Activated gamma-delta T cell treated with anti-CD3 and anti-CD28 coated beads, Interleukin-2, amount 50 U/mL, for 16 hours (primary cell): ENCODE measurements at regions not wholly inside any gene's neighbourhood (a gene's known extent, or its start where the extent isn't known, plus 50 kb on each side); places are given as distances from the start of the nearest gene placed in this dataset.
"Not testable (repeated sequence)": the region's sequence is repeated elsewhere in the genome, so short reads cannot be mapped to it uniquely, and the experiment has no call there.

Source experiments
- DNase-seq: peaks from one replicate; pipeline ENCODE4 v3.0.0-alpha.2; 2020; ENCODE audit warnings: low read depth

DNA sequence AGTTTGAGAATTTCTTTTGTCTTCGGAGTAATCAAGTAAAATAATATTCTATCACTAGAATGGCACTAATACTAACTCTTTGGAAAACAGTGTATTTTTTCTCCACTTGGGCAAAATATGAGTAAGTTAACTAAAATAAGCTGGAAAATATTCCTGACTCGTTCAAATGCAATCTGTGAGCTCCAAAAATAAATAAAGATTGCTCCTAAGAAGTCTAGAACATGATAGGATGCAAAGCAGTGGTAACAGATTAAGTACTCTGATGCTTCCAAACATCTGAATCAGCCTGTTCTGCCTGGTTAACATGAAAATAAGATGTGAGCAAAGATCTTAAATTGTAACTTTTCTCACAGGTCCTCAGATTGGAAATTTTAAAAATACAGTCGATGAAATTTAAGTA lies 285.1 kb upstream of the ID4 start:
- DNase-seq: no peak

DNA sequence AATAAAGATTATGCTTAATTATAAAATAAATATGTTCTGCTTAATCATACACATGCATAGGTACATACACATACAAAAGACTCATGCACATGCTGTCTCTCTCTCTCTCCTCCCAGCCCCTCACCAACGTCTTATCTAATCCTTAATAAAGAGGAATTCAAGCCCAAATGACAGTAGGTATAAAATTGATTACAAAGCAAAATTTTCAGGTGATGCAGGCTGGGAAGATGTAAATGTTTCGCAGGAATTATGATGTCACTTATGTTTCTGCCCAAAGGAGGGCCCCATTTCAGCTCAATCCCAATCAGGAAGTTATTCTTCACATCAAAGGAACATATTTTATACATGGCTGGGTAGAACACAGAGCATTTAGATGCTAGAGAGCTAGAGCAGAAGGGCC lies 284.6 kb upstream of the ID4 start:
- no peak for DNase-seq

DNA sequence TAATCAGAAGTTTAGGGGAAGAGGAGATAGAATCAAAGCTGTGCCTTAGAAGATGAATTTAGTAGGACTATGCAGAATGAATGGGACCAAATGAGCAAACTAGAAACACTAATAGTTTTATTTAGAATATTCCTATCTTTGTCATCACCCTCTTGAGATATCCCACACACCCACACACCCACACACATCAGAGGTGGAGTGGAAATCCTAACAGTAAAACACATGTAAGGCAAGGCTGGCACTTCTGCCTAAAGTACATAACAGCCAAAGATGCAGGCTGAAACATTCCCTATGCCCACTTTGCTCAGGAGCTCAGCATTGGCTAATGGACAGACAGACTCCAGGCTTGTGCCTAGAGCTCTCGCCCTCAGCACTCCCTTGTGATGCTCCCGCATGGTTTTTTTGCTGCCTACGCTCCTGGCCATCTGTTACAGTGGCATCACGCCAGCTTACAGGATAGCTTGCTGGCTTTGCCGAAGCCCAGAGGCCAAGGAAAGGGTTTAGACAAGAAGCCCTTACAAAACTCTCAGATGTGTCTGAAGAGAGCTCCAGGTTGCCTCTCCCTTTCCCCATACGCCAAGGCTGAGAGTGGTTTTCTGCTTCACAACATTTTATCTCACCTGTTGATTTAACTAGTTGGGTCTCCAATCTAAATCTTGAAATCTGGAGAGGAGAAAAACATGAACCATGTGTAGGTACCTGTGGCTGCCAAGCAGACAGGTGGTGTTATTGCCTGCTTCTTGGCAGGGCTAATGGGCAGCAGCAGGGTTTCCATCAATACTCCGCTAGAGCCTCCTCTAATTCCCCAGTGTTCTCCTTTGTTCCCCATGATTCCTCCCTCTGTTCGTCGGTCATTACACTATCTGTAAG lies 282.6 kb upstream of the ID4 start:
- DNase-seq: no peak

DNA sequence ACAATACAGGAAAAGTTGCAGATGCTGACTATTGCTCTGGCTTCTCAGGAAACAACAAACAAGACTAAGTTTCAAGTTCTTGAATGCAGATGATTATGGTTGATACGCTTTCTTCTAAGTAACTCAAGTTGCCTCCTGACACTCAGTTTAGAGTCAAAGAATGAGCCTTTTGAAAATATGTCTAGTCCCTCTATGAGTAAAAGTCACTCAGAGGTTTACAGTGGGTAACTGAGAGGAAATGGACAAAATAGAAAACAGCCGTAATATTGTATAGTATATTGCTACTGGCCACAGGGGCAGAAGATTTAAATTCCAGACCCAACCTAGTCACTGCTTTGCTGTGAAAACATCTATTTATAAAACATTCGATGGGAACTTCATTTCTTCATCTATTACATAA lies 280.0 kb upstream of the ID4 start:
- DNase-seq: no peak

DNA sequence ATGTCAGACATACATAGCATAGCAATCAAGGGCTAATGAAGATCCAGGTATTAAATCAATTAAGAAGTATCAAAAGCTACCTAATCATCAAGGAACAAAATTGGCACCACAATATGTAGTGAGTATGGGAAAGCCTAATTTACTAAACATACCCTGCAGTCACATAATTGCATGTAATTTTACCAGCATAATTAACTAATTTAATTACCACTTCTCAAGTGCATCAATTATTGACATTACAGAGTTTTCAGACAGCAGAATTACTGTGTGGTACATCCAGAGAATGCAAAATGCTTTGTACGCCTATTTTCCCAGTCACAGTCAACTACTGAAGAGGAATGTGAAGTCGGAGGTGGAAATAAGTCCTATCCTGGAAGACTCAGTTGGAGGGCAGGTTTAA lies 279.0 kb upstream of the ID4 start:
- DNase-seq: no peak

DNA sequence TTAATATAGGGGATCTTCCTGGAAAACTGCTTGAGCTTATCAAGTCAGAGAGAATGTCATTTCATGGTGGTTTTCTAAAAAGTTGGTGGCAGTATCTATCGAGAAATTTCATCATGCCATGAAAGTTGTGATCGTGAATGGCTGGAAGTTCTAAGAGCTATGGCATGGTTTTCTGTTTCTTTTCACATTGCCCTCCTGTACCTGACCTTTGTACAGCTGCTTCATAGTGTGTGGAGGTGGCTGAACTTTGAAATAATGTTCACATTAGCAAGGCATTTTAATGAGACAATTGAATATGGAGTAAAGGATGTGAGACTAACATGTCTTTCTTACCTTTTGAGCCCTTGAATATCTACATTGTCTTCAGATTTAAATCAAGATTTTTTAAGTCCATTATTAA lies 278.2 kb upstream of the ID4 start:
- no peak for DNase-seq

DNA sequence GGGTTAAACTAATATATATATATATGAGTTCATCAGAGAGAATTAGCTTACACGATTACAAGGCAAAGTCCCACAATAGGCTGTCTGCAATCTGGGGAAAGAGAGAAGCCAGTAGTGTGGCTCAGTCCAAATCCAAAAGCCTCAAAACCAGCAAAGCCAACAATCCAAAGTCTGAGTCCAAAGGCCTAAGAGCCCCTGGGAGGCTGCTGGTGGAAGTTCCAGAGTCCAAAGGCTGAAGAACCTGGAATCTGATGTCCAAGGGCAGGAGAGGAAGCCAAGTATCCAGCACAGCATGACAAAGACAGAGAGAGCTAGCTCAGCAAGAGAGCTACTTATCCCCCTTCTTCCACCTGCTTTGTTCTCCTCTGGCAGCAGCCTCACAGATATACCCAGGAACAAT lies 274.7 kb upstream of the ID4 start:
- DNase-seq: no peak

DNA sequence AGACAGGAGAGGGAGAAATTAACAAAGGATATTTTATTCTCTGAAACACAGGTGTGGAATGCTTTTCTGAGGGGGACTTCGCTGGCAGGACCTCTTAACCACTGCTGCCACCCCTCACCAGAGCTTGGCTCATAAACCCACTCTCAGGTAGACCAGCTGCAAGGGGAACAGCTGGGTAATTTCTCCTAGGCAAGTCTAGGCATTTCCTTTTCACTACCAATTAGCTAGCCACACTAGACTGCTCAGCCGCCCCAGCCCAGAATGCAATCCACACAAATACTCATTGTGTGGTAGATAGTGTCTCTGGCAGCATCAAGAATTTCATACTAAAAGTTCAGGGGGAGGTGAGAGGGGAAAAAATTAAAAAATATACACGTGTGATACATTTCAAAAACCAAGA lies 267.6 kb upstream of the ID4 start:
- no peak for DNase-seq

DNA sequence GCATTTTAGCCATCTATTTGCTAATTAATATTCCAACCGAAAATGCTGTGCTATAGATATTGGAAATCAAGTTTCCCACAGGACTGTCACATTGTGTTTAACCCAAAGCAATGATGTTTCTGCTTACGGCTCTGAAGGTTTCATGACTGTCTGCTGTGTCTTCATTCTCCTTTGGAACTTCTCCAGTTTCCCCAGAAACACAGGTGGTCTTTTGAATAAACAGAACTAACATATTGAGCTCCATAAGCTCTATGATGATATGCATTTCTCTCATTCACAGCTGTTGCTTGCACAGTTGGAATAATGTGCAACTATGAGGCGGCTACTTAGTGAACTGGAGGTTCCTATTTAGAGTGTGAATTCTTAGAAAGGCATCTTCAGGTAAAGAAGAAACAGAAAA lies 266.0 kb upstream of the ID4 start:
- no peak for DNase-seq

DNA sequence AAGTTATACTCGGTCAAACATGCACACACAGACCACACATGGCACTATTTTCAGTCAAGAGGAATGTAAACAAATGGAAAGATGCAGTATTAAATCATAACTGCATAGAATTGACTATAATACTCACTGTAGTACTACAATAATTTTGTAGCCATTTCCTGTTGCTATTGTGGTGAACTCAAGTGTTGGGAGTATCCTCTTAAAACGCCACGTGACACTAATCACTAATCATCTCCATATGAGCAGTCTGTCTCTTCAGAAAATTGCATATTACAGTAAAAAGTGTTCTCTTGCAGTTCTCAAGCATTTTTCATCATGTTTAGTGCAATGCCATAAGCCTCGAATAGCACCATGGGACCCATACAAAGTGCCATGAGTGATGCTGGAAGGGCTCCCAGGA lies 258.7 kb upstream of the ID4 start:
- no peak for DNase-seq

DNA sequence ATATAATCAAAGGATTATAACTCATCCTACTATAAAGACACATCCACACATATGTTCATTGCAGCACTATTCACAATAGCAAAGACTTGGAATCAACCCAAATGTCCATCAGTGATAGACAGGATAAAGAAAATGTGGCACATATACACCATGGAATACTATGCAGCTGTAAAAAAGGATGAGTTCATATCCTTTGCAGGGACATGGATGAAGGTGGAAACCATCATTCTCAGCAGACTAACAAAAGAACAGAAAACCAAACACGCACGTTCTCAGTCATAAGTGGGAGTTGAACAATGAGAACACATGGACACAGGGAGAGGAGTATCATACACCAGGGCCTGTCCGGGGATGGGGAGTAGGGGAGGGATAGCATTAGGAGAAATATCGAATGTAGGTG lies 253.0 kb upstream of the ID4 start:
- DNase-seq: not testable (repeated sequence)

DNA sequence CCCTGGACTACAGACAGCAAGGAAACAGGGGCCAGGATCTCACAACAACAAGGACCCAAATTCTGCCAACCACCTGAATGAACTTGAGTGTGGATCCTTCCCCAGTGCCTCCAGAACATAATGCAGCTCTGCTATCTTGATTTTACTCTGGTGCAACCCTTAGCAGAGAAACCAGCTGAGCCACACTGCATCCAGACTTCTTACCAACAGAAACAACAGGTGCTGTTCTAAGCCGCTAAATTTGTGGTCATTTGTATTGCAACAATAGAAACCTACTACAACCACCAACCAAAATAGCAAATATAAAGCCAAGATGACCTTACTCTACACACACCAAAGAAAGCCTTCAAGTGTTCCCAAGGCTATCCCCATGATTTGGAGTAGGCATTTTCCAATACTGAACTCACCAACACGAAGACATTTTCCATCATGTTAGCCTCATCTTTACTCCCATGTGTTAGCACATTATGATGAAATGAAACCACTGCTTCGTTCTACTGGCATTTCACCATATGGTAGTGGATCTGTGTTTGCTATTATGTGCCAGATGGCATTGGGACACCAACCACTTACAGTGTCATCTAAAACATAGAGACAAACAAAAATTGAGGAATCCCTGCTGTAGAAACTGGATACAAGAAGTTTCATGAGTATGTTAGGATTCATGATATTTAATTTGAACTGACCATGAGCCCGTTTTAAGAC lies 249.8 kb upstream of the ID4 start:
- no peak for DNase-seq

DNA sequence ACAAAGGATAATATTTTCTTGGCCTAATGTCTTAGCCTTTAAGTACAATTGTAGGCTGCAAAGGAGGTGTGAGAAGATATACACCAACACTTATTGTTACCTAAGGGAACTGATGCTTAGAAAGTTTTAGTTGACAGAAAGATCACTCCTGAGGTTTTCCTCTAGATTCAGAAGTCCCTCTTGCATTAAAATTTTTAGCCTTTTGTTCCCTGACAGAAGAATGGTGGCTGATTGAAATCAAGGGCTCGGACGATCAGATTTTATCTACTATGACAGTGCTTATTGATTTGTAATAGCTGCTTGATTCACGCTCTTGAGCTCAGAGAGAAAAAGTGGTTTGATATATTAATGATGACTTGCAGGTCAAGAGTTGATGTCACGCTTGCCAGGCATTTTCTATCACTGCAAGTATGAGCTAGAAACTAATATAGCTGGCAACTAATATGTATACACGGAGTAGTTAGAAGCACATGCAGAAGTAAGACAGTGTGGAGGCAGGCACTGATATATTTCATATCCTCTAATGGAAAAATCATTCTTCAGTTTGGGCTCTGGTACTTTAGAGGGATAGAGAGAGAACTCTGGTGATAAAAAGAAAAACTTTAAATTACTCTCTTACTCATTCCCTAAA lies 246.6 kb upstream of the ID4 start:
- DNase-seq: no peak

DNA sequence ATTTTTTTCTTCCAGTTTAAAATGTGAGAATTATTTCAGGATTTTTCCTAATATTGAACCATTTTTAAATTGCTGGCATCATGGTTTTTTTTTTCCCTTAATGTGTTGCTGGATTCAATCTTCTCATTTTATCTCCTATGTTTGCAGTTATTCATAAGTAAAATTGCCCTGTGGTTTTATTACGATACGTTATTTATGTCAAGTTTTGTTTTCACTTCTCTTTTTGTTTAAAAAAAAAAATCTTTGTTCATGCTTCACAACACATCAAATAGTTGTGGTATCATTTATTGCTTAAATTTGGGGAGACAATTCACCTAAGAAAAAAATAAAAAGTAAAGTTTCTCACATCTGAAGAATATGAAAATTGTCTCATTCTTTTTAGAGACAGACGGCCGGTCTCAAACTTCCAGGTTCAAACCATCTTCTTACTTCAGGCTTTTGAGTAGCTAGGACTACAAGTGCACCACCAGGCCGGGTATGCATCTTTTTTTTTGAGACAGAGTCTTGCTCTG lies 239.3 kb upstream of the ID4 start:
- DNase-seq: no peak

DNA sequence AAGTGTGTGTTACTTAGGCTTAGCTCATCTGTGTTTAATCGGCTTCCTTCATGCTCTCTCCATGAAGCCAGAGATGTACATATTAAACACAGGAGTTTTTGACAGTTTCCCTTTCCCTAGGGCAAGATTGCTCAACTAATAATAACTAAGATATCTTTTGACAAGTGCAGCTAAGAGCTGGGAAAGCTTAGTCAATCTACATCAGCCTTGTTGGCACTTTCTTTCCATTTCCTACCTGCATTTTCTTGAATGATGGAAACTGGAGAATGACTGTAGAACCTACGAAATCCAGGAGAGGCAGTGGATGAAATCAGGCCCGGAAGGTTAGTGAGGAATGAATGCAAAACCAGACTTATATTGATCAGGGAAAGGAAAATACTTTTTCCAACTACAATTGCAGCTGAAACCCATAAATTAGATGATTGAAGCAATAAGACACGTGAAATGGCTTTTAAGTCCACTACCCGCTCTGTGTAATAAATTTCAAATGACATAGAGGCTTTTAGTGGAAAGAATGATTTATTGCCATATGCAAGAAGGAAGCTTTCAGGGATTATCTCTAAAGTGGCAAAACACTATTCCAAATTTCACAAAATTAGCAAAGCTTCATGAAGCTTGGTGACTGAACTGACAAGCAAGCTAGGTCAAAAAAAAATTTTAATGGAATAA lies 237.2 kb upstream of the ID4 start:
- no peak for DNase-seq

DNA sequence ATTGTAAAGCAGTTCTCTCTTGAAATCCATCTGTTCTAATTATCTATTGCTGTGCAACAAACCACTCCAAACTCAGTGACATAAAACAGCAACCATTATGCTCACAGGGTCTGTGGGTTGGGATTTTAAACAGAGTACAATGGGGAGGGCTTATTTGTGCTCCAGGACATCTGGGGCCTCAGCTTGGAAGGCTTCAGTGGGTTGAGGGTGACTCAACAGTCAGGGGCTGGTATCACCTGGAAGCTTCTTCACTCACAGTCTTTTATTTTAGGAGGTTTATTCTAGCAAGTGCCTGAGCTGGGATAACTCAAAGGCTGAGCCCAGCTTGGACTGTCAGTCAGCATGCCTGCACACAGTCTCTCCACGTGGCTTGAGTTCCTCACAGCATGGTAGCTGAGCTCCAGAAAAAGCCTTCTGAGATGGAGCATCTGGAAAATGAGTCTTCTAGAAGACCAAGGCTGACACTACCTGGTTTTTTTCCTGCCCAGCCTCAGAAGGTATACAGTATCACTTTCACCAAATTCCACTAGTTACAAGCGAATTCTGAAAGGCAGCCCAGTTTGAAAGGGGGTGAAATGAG lies 234.6 kb upstream of the ID4 start:
- DNase-seq: no peak

DNA sequence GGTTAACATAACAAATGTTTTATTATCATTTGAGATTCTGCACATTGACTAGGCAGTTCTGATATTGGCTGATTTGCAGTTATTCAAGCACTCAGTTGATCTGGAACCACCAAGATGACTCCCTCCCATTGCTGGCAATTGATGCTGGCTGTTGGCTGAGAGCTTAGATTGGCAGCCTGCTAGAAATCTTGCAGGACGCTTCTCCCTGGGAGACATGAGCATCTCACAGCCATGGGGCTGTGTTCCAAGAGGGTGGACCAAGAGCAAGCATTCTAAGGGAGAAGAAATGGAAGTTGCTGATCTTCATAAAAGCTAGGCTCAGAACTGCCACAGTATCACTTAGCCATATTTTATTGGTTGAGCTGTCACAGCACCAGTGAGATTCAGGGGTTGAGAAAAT lies 233.4 kb upstream of the ID4 start:
- no peak for DNase-seq

DNA sequence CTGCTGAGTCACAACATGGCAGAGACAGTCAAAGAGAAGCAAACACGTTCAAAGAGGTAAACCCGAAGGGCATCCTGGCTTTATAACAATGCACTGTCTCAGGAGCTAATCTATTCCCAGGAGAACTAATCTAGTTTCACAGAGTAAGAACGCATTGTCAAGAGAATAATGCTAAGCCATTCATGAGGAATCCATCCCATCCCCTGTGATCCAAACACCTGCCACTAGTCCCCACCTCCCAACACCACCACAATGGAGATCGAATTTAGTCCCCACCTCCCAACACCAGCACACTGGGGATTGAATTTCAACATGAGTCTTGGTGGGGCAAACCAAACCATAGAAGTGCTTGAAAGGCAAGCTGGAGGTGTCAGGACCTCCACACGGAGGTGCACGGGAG lies 231.5 kb upstream of the ID4 start:
- DNase-seq: no peak

DNA sequence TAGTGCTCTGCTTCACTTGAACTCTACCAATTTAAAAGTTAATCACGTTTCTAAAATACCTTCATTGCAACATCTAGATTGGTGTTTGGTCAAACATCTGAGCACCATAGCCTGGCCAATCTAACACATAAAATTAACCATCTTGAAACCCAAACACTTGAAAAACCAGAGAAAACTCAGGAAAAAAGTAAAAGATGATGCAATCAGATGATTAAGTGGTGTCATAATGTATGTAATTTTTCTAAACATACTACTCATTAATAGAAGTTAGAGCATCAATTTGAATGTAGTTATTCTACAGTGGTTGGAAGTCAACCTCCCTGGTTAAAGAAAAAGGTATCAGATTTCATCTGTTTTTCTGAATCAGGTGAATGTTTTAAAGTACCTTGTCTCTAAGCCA lies 228.6 kb upstream of the ID4 start:
- DNase-seq: no peak

DNA sequence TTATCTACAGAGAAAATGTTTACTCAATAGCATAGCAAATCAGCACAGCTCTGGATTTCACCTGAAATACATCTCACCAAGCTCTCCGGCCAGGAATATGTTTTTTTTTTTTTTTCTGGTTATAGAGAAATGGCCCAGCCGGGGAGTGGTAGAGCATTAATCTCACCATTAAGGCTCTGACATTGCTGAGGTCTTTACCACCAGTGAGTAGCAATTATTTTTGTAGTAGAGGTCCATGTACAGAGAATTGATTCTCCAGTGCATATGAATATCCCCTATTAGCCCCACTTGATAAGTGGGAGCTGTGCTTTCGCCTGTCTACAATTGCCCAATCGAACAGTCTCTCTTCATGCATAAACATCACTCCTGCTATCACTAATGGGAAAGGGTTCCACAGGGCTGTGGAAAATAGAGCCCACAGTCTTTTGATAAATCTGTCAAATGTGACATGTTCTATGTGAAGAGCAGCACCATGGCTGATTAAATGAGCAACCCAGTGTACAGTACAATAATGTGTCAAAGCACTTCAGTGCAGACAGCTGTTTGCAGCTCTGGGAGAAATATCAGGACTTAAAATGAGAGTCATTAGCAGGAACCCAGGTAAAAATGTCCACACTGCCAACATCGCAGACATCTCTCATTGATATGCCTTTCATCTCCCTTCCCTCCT lies 227.1 kb upstream of the ID4 start:
- DNase-seq: no peak

DNA sequence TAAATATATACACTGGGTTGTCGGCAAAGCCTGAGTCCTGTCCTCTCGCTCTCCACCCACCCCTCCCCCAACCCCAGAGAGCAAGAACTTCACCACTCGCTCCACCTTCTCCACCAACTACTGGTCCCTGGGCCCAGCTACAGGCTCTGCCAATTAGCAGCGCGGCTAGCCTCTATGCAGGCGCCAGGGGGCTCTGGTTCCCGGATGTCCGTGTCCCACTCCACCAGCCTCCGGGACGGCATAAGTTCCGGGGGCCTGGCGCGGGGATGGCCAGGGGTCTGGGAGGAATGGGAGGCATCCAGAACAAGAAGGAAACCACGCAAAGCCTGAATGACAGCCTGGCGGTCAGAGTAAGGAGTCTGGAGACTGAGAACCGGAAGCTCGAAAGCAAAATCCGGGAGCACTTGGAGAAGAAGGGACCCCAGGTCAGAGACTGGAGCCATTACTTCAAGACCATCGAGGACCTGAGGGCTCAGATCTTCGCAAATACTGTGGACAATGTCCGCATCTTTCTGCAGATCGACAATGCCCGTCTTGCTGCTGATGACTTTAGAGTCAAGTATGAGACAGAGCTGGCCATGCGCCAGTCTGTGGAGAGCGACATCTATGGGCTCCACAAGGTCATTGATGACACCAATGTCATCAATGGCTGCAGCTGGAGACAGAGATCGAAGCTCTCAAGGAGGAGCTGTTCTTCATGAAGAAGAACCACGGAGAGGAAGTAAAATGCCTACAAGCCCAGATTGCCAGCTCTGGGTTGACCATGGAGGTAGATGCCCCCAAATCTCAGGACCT lies 224.3 kb upstream of the ID4 start:
- DNase-seq: not testable (repeated sequence)
